ENCODE measurements at regions not wholly inside any gene's neighbourhood (a gene's known extent, or its start where the extent isn't known, plus 50 kb on each side); places are given as distances from the start of the nearest gene placed in this dataset.

DNA sequence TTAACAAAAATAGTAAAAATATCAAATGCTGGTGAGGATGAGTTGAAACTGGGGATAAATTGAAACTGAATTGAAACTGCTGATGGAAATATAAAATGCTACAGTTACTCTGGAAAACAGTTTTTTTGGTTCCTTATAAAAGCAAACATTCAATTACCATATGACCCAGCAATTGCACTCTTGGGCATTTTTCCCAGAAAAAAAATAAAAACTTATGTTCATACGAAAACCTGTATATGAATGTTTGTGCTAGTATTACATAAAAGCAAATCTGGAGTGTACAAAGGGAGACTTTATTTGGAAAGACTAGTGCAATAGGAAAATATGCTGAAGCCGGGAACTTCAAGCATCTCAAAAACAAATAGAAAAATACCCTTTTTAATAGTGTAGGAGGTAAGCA lies 857.9 kb upstream of the CADM2 start:
- TF ChIP-seq, protein P1, sequence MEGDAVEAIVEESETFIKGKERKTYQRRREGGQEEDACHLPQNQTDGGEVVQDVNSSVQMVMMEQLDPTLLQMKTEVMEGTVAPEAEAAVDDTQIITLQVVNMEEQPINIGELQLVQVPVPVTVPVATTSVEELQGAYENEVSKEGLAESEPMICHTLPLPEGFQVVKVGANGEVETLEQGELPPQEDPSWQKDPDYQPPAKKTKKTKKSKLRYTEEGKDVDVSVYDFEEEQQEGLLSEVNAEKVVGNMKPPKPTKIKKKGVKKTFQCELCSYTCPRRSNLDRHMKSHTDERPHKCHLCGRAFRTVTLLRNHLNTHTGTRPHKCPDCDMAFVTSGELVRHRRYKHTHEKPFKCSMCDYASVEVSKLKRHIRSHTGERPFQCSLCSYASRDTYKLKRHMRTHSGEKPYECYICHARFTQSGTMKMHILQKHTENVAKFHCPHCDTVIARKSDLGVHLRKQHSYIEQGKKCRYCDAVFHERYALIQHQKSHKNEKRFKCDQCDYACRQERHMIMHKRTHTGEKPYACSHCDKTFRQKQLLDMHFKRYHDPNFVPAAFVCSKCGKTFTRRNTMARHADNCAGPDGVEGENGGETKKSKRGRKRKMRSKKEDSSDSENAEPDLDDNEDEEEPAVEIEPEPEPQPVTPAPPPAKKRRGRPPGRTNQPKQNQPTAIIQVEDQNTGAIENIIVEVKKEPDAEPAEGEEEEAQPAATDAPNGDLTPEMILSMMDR (IDR thresholded peaks at IDR 0.05; ENCODE audit: low read depth, low read length): no peak
- TF ChIP-seq, protein P2, sequence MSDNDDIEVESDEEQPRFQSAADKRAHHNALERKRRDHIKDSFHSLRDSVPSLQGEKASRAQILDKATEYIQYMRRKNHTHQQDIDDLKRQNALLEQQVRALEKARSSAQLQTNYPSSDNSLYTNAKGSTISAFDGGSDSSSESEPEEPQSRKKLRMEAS (IDR thresholded peaks at IDR 0.05; ENCODE audit: low read depth, low read length): no peak
- no peak for TF ChIP-seq POLR2A (IDR thresholded peaks at IDR 0.05; ENCODE audit: extremely low read depth, insufficient read length)

Measured in NB4 (cell line).